ENCODE measurements at regions not wholly inside any gene's neighbourhood (a gene's known extent, or its start where the extent isn't known, plus 50 kb on each side); places are given as distances from the start of the nearest gene placed in this dataset.
A peak's percentile ranks its signal among the peaks of the same experiment; 100 is the strongest.

GRCh38 chr12:102781117-102781516 is 135.9 kb downstream of the PAH start:
- DNase-seq (no peak), ATAC-seq (no peak)
- intact Hi-C loops (cut with DNase I), result no loop called here

GRCh38 chr12:102776041-102776440 is 141.0 kb downstream of the PAH start:
- DNase-seq, result no peak
- ATAC-seq, result no peak
- intact Hi-C loops (cut with DNase I), result no loop called here

GRCh38 chr12:102769323-102769916 is 147.6 kb downstream of the PAH start:
- intact Hi-C loops (cut with DNase I), result loop anchor here in 1 of 2 donors (10.0 kb wide), 2 partner anchors 675 to 825 kb away; no protein-coding TSS in a partner anchor
- ATAC-seq (peak; percentile 86 to 87), DNase-seq (peak; percentile 28)

GRCh38 chr12:102766961-102767360 is 150.1 kb downstream of the PAH start:
- intact Hi-C loops (cut with DNase I), result loop anchor here in 1 of 2 donors (10.0 kb wide), 2 partner anchors 672 to 822 kb away; no protein-coding TSS in a partner anchor
- ATAC-seq (no peak), DNase-seq (no peak)

GRCh38 chr12:102765736-102766135 is 151.3 kb downstream of the PAH start:
- intact Hi-C loops (cut with DNase I), result loop anchor here in 1 of 2 donors (10.0 kb wide), 2 partner anchors 671 to 821 kb away; no protein-coding TSS in a partner anchor
- no peak for ATAC-seq
- no peak for DNase-seq

GRCh38 chr12:102763471-102763870 is 153.6 kb downstream of the PAH start:
- DNase-seq (no peak), ATAC-seq (no peak)
- intact Hi-C loops (cut with DNase I), result loop anchor here in 1 of 2 donors (10.0 kb wide), 2 partner anchors 669 to 819 kb away; no protein-coding TSS in a partner anchor

- DNase-seq, result no peak
- ATAC-seq, result no peak
- intact Hi-C loops (cut with DNase I), result loop anchor here in 1 of 2 donors (10.0 kb wide), 2 partner anchors 668 to 818 kb away; no protein-coding TSS in a partner anchor
Measured at GRCh38 chr12:102763061-102763460, 154.0 kb downstream of the PAH start.

GRCh38 chr12:102760322-102760721 is 156.7 kb downstream of the PAH start:
- no peak for ATAC-seq
- intact Hi-C loops (cut with DNase I), result loop anchor here in 1 of 2 donors (10.0 kb wide), 2 partner anchors 666 to 816 kb away; no protein-coding TSS in a partner anchor
- DNase-seq, result no peak

- intact Hi-C loops (cut with DNase I), result no loop called here
- ATAC-seq (peak in 1 of 2 donors; percentile 27), DNase-seq (no peak)
Measured at GRCh38 chr12:102759466-102759865, 157.6 kb downstream of the PAH start.

GRCh38 chr12:102757882-102758226 is 159.2 kb downstream of the PAH start:
- intact Hi-C loops (cut with DNase I), result no loop called here
- DNase-seq, result no peak
- ATAC-seq, result peak in 1 of 2 donors; percentile 20

GRCh38 chr12:102757154-102757881 is 159.7 kb downstream of the PAH start:
- DNase-seq, result peak; percentile 76
- ATAC-seq, result peak; percentile 58 to 83
- intact Hi-C loops (cut with DNase I), result no loop called here

GRCh38 chr12:102756530-102756929 is 160.5 kb downstream of the PAH start:
- peak; percentile 83 to 85 for ATAC-seq
- DNase-seq, result peak; percentile 37
- intact Hi-C loops (cut with DNase I), result no loop called here

GRCh38 chr12:102755266-102755665 is 161.8 kb downstream of the PAH start:
- ATAC-seq (no peak), DNase-seq (no peak)
- intact Hi-C loops (cut with DNase I), result no loop called here

- DNase-seq (no peak), ATAC-seq (no peak)
- intact Hi-C loops (cut with DNase I), result no loop called here
Measured at GRCh38 chr12:102753802-102754201, 163.2 kb downstream of the PAH start.

GRCh38 chr12:102748704-102749103 is 168.3 kb downstream of the PAH start:
- intact Hi-C loops (cut with DNase I), result no loop called here
- DNase-seq (no peak), ATAC-seq (no peak)

- DNase-seq (no peak), ATAC-seq (no peak)
- intact Hi-C loops (cut with DNase I), result no loop called here
Measured at GRCh38 chr12:102746963-102747362, 170.1 kb downstream of the PAH start.

GRCh38 chr12:102745971-102746600 is 171.0 kb downstream of the PAH start:
- intact Hi-C loops (cut with DNase I), result no loop called here
- DNase-seq (no peak), ATAC-seq (peak in 1 of 2 donors; percentile 41)

GRCh38 chr12:102741196-102741595 is 175.8 kb downstream of the PAH start:
- DNase-seq (no peak), ATAC-seq (no peak)
- intact Hi-C loops (cut with DNase I), result no loop called here

- intact Hi-C loops (cut with DNase I), result no loop called here
- ATAC-seq (peak; percentile 19), DNase-seq (no peak)
Measured at GRCh38 chr12:102740141-102740955, 176.7 kb downstream of the PAH start.

All from left cardiac atrium (tissue), 4 donors.